SJCRH30 (cell line): ENCODE measurements at regions not wholly inside any gene's neighbourhood (a gene's known extent, or its start where the extent isn't known, plus 50 kb on each side); places are given as distances from the start of the nearest gene placed in this dataset.
A peak's percentile ranks its signal among the peaks of the same experiment; 100 is the strongest.

Experiments used
- DNase-seq, 2 experiments: peaks; one replicate each; pipeline ENCODE4 v3.0.0-alpha.2; 2015 to 2020
- H3K27ac ChIP-seq: fragments of 250-450 bp; sonication (Bioruptor Pico); 2 replicates; pipeline ENCODE4 v1.5.1; 2020; ENCODE audit warnings: mild to moderate bottlenecking, moderate library complexity
- H3K27me3 ChIP-seq: fragments of 250-450 bp; sonication (Bioruptor Pico); 2 replicates; pipeline ENCODE4 v1.5.1; 2020; ENCODE audit warnings: mild to moderate bottlenecking, moderate library complexity
- H3K36me3 ChIP-seq: fragments of 250-450 bp; sonication (Bioruptor Pico); 2 replicates; pipeline ENCODE4 v1.5.1; 2020; ENCODE audit warnings: mild to moderate bottlenecking, moderate library complexity
- H3K4me1 ChIP-seq: fragments of 250-450 bp; sonication (Bioruptor Pico); 2 replicates; pipeline ENCODE4 v1.5.1; 2020; ENCODE audit warnings: mild to moderate bottlenecking, moderate library complexity
- H3K4me3 ChIP-seq: fragments of 250-450 bp; sonication (Bioruptor Pico); 2 replicates; pipeline ENCODE4 v1.5.1; 2020; ENCODE audit warnings: mild to moderate bottlenecking, moderate library complexity
- H3K9me3 ChIP-seq: fragments of 250-450 bp; sonication (Bioruptor Pico); replicated peaks from 2 replicates; pipeline ENCODE4 v1.5.1; 2020; ENCODE audit warnings: mild to moderate bottlenecking, moderate library complexity

DNA sequence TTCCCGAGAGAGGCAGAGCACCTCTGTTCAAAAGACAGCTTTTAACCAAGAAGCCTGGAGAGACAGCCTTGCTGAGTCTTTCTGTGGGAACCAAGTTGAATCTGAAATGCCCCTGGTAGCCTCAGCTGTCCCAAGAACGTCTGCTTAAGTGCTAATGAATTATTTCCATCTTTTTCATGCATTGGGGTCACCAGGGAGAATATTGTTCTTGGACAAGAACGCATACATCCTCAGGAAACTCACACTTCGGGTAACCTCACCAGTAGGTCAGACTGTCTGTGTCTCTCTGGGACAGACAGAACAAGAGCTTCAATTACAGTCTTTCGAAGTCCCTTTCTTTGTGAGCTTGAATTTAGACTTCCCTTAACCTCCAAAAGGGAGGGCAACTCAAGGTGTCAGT is 134.6 kb upstream of the ADAMTS18 start:
- no peaks in the 10 kb centered on the region for H3K27me3 ChIP-seq
- no peak overlapping the region for H3K27ac ChIP-seq
- no peak for DNase-seq
- H3K36me3 ChIP-seq, result no peaks in the 10 kb centered on the region
- no peak overlapping the region for H3K4me3 ChIP-seq
- no peaks in the 10 kb centered on the region for H3K9me3 ChIP-seq
- no peaks in the 10 kb centered on the region for H3K4me1 ChIP-seq

DNA sequence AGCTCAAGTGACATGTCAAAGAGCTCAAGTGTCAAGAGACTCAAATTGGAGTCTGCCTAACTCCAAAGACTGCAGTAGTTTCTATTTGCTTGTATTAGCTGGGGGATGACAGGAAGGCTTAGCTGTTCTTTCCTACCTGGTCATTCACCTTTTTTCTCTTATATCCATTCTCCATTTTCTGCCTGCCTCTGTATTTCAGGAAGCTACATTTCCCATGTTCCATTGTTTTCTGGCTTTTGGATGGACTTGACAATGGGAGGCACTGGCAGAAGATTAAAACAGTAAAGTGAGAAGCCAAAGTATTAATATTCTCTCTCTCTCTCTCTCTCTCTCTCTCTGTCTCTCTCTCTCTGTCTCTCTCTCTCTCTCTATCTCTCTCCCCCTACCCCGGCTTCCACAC is 135.7 kb upstream of the ADAMTS18 start:
- Histone ChIP-seq H3K9me3 (no peaks in the 10 kb centered on the region), H3K4me3 (no peak overlapping the region), H3K27me3 (no peaks in the 10 kb centered on the region)

DNA sequence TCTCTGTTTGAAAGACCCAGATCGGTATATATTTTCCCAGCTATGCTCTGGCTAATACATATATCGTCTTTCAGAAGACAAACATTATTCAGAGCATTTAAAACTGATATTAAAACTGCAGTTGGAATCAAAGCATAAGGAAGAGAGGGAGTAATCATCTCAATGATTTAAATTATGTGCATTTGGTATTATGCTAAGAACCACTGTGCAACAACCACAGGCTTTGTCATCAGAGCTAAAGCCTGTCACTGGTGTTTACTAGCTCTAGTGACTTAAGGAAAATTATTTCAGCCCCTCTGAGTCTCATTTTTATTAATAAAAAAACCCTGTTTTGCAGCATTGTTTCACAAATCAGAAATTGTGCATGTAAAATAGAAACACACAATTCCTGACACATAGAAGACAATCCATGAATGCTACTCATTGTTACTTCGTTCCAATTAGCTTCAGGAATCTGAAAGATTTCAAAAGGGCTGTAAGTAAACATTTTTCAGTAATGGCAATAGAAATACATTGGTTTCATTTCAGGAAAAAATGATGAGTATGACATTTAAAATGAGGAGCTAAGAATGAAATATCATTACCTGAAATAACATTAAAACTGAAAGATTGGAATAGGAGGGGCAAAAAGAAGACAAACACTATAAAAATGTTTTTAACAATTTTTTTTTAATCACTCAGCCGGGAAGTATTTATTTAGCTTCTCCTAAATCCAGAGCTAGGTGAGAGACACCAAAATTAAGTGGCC is 136.5 kb upstream of the ADAMTS18 start:
- Histone ChIP-seq H3K27me3 (no peaks in the 10 kb centered on the region), H3K27ac (no peak overlapping the region), H3K4me1 (no peaks in the 10 kb centered on the region), H3K4me3 (no peak overlapping the region), H3K9me3 (no peaks in the 10 kb centered on the region), H3K36me3 (no peaks in the 10 kb centered on the region)
- DNase-seq, result no peak

More for the DNA sequence above, 135.7 kb upstream of the ADAMTS18 start:
- H3K4me1 ChIP-seq, result no peaks in the 10 kb centered on the region
- DNase-seq, result no peak
- H3K27ac ChIP-seq, result no peak overlapping the region
- H3K36me3 ChIP-seq, result no peaks in the 10 kb centered on the region

DNA sequence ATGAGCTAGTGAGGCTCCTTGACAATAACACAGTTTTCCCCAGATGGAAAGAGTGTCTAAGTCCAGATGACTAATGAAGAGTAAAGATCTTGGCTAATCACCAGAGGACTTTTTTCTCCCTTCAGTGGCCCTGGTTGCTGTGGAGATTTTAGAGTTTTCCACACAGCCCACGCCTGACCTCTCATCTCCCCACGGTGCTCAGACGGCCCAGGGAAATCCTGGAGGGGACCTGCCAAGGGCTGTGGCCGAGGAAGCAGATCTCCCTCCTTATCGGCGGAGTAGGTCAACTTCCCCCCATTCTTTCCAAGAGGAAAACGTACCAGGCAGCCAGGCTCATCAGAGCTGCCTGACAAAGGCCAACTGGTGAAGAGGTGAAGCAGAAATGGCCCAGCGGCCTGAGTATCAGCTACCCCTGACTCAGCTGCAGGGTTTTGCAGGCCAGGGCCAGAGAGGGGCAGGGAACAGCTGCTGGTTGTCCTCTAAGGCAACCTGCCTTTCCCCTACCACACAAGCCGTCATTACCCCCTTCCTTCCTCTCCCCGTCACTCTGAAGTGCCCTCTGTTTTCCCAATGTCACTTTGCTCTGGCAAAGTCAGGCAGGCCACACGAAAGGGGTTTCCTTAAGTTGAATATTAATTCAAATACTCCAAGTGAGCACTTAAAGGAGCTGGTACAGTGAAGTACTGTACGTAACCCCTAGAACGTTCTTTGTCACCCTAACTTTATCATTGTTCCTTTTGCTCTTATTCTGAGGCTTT is 140.2 kb upstream of the ADAMTS18 start:
- H3K9me3 ChIP-seq, result no peaks in the 10 kb centered on the region
- no peaks in the 10 kb centered on the region for H3K36me3 ChIP-seq
- no peaks in the 10 kb centered on the region for H3K4me1 ChIP-seq
- no peak for DNase-seq
- H3K4me3 ChIP-seq, result no peak overlapping the region
- H3K27ac ChIP-seq, result no peak overlapping the region
- H3K27me3 ChIP-seq, result no peaks in the 10 kb centered on the region

DNA sequence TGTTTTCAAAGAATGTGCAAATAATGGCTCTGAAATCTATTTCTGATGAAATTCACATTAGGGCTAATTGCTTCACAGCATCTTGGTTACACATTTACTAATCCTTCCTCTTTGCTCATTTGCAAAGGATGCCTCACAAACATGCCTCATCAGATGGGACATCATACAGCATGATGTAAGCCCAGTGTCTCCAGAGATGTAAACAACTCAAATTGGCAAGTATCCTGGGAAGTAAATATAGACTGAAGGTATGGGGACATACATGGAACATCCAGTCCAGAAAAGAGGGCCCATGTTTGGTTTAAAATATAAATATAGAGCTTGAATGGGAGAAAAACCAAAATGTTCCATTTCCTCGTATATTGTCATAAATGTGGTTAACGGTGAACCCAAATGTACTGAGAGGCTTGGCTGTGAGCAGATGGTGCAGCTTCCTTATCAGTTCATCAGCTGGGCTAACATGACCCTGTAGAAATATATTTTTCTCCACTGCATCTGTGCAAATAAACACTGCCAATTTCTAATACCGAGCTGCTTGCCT is 142.9 kb upstream of the NUDT7 start:
- Histone ChIP-seq H3K27me3 (no peaks in the 10 kb centered on the region), H3K36me3 (no peaks in the 10 kb centered on the region), H3K4me3 (no peak overlapping the region), H3K9me3 (no peaks in the 10 kb centered on the region), H3K27ac (no peak overlapping the region), H3K4me1 (no peaks in the 10 kb centered on the region)
- DNase-seq, result no peak

DNA sequence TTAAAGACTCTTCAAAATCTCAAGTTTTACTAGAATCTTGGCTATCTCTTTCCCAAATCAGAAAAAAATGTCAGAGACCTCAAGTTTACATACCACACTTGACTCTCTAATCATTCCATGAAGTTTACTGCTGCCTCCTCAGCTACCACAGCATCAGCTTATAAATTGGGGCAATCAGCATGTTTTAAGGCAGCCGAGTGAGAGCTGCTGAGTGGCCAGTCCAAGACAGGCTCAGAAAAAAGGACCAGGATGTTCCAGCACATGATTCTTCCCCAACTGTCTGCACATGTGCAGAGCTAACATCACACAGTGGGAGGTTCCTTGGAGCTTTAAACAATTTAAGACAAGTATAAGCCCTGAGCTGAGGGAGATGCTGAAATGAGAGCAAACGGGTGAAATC is 140.6 kb upstream of the NUDT7 start:
- Histone ChIP-seq H3K9me3 (no peaks in the 10 kb centered on the region), H3K4me1 (no peaks in the 10 kb centered on the region), H3K36me3 (no peaks in the 10 kb centered on the region), H3K27ac (no peak overlapping the region), H3K27me3 (no peaks in the 10 kb centered on the region), H3K4me3 (no peak overlapping the region)
- no peak for DNase-seq

DNA sequence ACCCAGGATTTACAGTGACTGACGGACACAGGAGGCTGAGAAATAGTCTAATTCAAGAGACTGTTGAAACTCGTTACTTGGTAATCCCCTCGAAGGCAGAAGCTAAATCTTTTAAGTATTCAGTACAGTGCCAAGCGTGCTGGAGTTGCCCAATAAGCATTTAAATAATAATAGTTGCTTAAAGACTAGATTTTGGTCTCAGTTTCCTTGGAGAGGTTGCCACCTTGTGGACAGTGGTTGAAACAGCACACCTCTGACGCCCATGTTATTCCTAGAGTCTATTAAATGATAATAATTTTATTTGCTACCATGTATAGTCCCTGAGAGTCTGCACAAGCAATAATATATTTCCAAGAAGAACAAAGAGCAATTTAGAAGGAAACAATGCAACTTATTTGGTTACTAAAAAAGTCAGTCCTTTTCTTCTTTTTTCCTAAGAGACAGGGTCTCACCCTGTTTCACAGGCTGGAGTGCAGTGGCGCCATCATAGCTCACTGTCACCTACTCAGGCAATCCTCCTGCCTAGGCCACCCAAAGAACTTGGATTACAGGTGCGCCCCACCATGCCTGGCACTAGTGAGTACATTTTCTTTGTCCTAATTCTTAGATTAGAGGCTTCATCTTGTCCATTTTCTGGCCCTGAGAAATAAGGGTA is 138.0 kb upstream of the NUDT7 start:
- Histone ChIP-seq H3K27ac (no peak overlapping the region), H3K36me3 (no peaks in the 10 kb centered on the region), H3K4me1 (no peaks in the 10 kb centered on the region), H3K9me3 (no peaks in the 10 kb centered on the region), H3K27me3 (no peaks in the 10 kb centered on the region), H3K4me3 (no peak overlapping the region)
- peak in 1 of 2 experiments; percentile 48 for DNase-seq

DNA sequence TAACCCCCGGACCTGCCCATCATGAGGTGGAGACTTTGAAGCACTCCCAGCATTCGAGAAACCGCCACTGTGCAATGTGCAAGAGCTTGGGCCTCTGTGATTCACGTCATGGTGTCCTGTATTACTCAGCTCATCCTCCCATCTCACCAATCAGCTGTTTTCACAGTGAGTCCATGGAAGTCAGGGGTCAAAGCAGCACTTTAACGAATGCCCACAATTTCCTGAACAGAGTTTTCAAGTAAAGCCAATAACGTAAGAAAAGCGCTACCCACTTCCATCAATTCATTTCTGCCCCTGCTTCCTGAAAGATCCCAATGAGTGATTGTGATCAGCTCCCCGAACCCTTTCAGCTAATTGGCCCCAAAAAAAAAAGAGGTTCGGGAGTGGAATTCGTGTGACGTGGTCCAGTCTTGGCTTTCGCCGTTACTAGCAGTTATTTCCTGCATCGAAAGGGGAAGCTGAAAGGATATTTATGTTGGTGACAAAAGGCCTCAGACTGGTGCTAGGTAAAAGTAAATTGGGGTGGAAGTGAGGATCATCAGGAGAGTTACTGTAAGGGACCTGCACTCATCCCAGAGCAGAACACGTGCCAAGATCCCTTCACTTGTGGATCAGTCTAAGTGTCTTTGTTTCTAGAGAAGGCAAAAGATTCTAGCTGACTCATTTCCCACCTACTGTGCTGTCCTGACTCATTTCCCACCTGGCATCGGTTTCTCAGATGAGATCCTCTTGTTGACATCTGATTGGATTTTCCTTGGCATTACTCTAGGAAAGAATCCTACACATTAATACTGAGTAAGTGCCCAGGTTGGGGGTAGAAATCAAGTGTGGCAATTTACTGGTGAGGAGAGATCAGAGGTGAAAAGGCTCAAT is 136.7 kb upstream of the NUDT7 start:
- no peak for DNase-seq
- no peaks in the 10 kb centered on the region for H3K36me3 ChIP-seq
- no peaks in the 10 kb centered on the region for H3K4me1 ChIP-seq
- no peak overlapping the region for H3K27ac ChIP-seq
- no peaks in the 10 kb centered on the region for H3K9me3 ChIP-seq
- no peaks in the 10 kb centered on the region for H3K27me3 ChIP-seq
- no peak overlapping the region for H3K4me3 ChIP-seq

DNA sequence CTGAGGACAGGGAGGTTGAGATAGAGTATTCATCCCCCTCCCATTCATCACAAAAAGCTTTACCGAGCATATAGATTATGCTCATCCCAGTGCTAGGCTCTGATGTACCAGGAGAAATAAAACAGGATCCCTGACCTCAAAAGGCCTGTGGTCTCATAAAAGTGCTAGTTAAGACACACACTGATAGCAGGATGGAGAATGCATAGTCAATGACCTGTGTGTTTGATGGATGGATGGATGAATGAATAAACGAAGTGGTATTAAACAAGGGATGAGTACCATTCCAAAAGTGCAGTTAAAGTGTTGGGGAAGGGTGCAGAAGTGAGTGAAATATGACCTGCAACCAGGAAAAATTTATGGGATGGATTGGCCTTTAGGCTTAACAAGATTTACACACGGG is 133.9 kb upstream of the NUDT7 start:
- H3K4me1 ChIP-seq, result no peaks in the 10 kb centered on the region
- no peak overlapping the region for H3K27ac ChIP-seq
- no peaks in the 10 kb centered on the region for H3K9me3 ChIP-seq
- H3K36me3 ChIP-seq, result no peaks in the 10 kb centered on the region
- DNase-seq, result no peak
- no peak overlapping the region for H3K4me3 ChIP-seq
- no peaks in the 10 kb centered on the region for H3K27me3 ChIP-seq

DNA sequence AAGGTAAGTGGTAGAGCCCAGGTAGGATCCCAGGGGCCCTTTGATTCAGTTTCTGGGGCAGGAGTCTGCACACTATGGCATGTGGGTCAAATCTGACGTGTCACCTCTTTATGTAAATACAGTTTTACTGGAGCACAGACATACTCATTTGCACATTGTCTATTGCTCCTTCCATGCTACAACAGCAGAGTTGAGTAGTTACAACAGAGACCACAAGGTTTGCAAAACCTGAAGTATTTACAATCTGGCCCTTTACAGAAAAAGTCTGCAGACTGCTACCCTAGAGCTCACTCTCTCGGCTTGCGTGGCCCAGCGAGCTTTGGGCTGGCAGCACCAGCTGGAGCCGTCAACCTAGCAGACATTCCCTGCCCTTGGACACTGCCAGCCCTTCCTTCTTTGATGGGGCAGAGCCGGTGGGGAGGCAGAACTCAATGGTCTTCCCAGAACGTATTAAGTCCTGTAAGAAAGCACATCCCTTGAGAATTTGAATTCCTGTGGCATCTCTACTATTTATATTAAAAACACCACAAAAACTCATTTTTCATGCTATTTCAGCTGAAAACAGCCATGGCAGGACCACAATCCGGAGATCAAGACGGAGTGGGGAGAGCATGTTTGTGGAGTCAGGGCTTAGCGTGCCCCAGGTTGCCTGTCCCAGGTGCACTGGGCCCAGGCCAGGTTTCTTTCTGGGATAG is 133.1 kb upstream of the NUDT7 start:
- Histone ChIP-seq H3K27ac (no peak overlapping the region), H3K4me3 (no peak overlapping the region), H3K36me3 (no peaks in the 10 kb centered on the region), H3K27me3 (no peaks in the 10 kb centered on the region), H3K9me3 (no peaks in the 10 kb centered on the region), H3K4me1 (no peaks in the 10 kb centered on the region)
- no peak for DNase-seq

DNA sequence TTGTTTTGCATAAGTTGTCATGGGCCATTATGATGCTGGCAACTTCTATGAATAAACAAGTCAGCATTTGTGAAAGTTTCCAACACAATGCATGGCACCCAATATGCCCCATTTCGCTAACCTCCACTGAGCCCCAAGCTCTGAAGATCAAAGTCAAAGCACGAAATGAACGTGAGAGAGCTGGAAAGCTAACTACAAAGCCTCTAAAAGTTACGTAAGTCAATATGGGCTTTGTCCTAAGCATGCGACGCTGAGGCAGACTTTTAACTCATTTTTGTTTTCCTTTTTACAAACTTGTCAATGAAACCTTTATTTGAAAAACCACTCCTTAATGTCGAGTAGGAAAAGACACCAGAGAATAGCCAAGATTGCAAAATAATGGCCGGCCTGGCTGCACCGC is 131.6 kb upstream of the NUDT7 start:
- H3K36me3 ChIP-seq, result no peaks in the 10 kb centered on the region
- no peak overlapping the region for H3K27ac ChIP-seq
- no peak overlapping the region for H3K4me3 ChIP-seq
- DNase-seq, result no peak
- no peaks in the 10 kb centered on the region for H3K27me3 ChIP-seq
- no peaks in the 10 kb centered on the region for H3K4me1 ChIP-seq
- no peaks in the 10 kb centered on the region for H3K9me3 ChIP-seq

DNA sequence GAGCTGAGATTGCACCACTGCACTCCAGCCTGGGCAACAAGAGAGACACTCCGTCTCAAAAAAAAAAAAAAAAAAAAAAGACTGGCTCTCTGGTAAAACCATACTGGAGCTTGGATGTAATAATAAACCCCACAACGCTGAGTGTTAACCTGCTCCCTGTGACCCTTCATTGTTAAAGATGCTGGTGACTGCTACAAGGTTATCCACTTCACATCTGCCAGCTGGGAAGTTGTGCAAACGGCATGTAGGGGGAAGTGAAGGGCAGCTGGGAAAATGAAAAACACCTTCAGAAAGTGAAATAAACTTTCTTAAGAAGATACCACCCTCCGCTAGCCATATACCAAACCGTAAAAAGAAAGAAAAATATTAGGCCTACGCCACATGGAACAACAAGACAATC is 131.0 kb upstream of the NUDT7 start:
- no peaks in the 10 kb centered on the region for H3K4me1 ChIP-seq

DNA sequence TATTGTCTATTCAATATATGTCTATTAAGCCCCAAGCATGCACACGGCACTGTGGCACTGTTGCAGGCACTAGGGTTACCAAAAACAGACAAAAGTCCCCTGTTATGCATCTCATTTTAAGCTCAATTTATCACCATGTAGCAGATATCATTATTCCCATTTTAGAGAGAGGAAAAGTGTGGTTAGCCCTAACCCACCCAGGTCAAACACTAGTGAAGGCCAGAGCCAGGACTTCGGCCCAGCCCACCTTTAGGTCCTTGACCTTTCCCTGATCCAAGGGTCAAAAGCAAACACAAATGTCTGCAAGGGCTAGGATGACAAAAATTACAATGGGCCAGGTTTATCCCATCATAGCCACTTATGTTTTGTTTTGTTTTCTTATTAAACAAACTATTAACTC is 130.3 kb upstream of the NUDT7 start:
- no peaks in the 10 kb centered on the region for H3K4me1 ChIP-seq
- no peaks in the 10 kb centered on the region for H3K36me3 ChIP-seq
- DNase-seq, result no peak
- H3K4me3 ChIP-seq, result no peak overlapping the region
- H3K27ac ChIP-seq, result no peak overlapping the region
- H3K27me3 ChIP-seq, result no peaks in the 10 kb centered on the region
- H3K9me3 ChIP-seq, result no peaks in the 10 kb centered on the region

More for the DNA sequence above, 131.0 kb upstream of the NUDT7 start:
- Histone ChIP-seq H3K36me3 (no peaks in the 10 kb centered on the region), H3K4me3 (no peak overlapping the region), H3K27ac (no peak overlapping the region), H3K9me3 (no peaks in the 10 kb centered on the region), H3K27me3 (no peaks in the 10 kb centered on the region)
- no peak for DNase-seq

DNA sequence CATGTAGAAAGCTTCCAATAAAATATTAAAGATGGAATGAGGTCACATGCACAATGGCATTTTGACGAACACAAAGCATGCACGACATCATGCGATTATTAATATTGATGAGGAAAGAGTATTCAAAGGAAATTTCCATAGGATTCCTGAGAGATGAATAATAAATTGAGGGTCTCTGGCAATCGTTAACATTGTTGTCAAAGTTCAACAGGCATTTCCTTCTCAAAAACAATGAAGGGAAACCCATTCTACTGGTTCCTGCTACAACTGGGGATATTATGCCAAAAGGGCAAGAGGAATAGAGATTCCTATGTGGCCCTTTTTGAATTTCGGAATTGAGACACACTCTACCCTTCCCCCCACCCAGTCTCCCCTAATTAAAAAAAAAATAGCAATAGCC is 128.3 kb upstream of the NUDT7 start:
- Histone ChIP-seq H3K4me3 (no peak overlapping the region), H3K27me3 (no peaks in the 10 kb centered on the region), H3K4me1 (no peaks in the 10 kb centered on the region), H3K36me3 (no peaks in the 10 kb centered on the region), H3K27ac (no peak overlapping the region), H3K9me3 (no peaks in the 10 kb centered on the region)
- DNase-seq, result no peak
